Sigmoid colon (tissue), 4 donors: ENCODE measurements at regions not wholly inside any gene's neighbourhood (a gene's known extent, or its start where the extent isn't known, plus 50 kb on each side); places are given as distances from the start of the nearest gene placed in this dataset.

Source experiments
- EP300 ChIP-seq, 4 donors: sonication (generic); formaldehyde crosslinking; IDR thresholded peaks; one replicate each; pipeline ENCODE4 v1.6.1; 2017; ENCODE audit warnings: antibody characterized with exemption in 4 of 4
- POLR2A ChIP-seq, 2 donors: fragments of 450-650 bp; IDR thresholded peaks; one replicate each; pipeline ENCODE4 v1.6.1; 2016; ENCODE audit warnings: antibody characterized with exemption in 2 of 2, mild to moderate bottlenecking in 2 of 2, moderate library complexity in 2 of 2
- POLR2AphosphoS5 ChIP-seq, 4 donors: sonication (generic); formaldehyde crosslinking; IDR thresholded peaks; one replicate each; pipeline ENCODE4 v1.6.1; 2017; ENCODE audit warnings: antibody characterized with exemption in 4 of 4
- TF ChIP-seq, protein P1 (sequence below), 4 experiments: fragments of 450-650 bp in 3 of 4; fragments of 200-600 bp in 1 of 4; IDR thresholded peaks; one replicate each; pipeline ENCODE4 v1.5.1; 2016 to 2019; ENCODE audit warnings: antibody characterized with exemption in 4 of 4, mild to moderate bottlenecking in 3 of 4, moderate library complexity in 2 of 4

DNA sequence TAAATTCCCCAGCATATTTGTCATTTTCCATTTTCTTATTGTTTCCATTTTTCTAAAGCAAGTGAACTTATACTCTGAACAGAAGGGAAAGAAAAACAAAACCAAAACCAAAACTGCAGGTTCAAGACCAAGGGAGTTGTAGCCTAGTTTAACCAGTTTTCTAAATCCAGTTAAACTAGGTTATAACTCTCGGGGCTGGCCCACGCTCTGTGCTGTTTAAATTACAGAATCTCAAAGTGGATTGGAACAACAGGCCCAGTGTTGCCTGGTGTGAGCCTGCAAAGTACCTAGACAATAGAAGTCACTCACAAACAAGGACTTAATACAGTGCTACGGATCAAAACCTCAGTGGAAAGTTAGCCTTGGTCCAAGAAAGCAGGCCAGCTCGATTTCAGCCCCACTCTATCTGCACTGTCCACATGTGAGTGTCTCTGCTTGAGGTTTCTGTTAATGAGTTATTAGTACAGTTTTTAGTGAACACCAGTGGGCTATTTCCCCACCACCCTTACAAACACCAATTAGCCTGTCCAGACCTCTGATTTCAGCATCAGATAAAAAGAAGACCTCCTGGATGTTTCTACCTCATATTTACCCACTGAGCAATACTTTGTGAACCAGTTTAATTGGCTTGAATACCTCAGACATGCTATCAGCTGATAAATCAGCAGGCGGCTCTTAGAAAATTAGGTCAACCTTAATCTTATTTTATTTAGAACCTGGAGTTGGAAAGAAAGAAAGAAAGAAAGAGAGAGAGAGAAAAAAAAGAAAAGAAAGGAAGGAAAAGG is 93.8 kb upstream of the PDZRN3 start:
- TF ChIP-seq, protein P1, sequence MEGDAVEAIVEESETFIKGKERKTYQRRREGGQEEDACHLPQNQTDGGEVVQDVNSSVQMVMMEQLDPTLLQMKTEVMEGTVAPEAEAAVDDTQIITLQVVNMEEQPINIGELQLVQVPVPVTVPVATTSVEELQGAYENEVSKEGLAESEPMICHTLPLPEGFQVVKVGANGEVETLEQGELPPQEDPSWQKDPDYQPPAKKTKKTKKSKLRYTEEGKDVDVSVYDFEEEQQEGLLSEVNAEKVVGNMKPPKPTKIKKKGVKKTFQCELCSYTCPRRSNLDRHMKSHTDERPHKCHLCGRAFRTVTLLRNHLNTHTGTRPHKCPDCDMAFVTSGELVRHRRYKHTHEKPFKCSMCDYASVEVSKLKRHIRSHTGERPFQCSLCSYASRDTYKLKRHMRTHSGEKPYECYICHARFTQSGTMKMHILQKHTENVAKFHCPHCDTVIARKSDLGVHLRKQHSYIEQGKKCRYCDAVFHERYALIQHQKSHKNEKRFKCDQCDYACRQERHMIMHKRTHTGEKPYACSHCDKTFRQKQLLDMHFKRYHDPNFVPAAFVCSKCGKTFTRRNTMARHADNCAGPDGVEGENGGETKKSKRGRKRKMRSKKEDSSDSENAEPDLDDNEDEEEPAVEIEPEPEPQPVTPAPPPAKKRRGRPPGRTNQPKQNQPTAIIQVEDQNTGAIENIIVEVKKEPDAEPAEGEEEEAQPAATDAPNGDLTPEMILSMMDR (IDR thresholded peaks at IDR 0.05): no peak
- TF ChIP-seq POLR2AphosphoS5 (IDR thresholded peaks at IDR 0.05): no peak
- no peak for TF ChIP-seq POLR2A (IDR thresholded peaks at IDR 0.05)
- TF ChIP-seq EP300 (IDR thresholded peaks at IDR 0.05): no peak
